ENCODE measurements at regions not wholly inside any gene's neighbourhood (a gene's known extent, or its start where the extent isn't known, plus 50 kb on each side); places are given as distances from the start of the nearest gene placed in this dataset.

DNA sequence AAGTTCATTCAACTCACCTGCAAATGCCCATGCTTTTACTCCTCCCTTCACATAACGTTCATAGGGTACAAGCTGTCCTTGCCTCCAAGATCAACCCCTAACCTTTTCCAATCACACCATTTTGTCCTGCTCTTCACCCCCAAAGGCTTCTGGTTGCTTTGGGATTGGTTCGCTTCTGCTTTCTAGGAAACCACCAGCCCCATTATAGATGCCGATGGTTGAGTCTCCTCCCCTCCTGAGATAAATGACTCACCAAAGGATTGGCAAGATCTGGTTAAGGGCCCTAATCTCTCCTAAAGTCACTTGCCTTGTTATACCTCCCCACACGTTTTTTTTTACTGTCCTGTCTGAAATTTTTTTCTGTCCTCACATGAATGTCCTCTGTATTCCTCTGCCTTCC is 311.4 kb downstream of the HACE1 start:
- Histone ChIP-seq H3K36me3 (no peaks in the 10 kb centered on the region), H3K27ac (no peak overlapping the region), H3K4me1 (no peaks in the 10 kb centered on the region), H3K27me3 (no peaks in the 10 kb centered on the region), H3K9me3 (no peaks in the 10 kb centered on the region), H3K4me3 (no peak overlapping the region)
- TF ChIP-seq EP300 (IDR thresholded peaks at IDR 0.05) (no peak), POLR2AphosphoS5 (IDR thresholded peaks at IDR 0.05) (no peak), CTCF (IDR thresholded peaks at IDR 0.05) (no peak)
- 65 to 77% methylated on average over 4 of the region's 4 CpGs for WGBS, 2 donors
- intact Hi-C loops (cut with DNase I) = no loop called here
- no peak for DNase-seq

- Histone ChIP-seq H3K27me3 (no peaks in the 10 kb centered on the region), H3K4me3 (no peak overlapping the region), H3K36me3 (no peaks in the 10 kb centered on the region), H3K4me1 (peaks cover 0 to 13% (median 4%) of the 10 kb centered on the region in 4 donors), H3K27ac (no peak overlapping the region), H3K9me3 (no peaks in the 10 kb centered on the region)
- WGBS, 2 donors = 52 to 90% methylated on average over 1 of the region's 1 CpG
- no peak for DNase-seq
- no peak for TF ChIP-seq POLR2A (IDR thresholded peaks at IDR 0.05)
- no peak for TF ChIP-seq POLR2AphosphoS5 (IDR thresholded peaks at IDR 0.05)
- no peak for TF ChIP-seq EP300 (IDR thresholded peaks at IDR 0.05)
- TF ChIP-seq CTCF (IDR thresholded peaks at IDR 0.05) = no peak
- intact Hi-C loops (cut with DNase I) = no loop called here
Observed at GRCh38 chr6:104541411-104541810, 318.3 kb downstream of the HACE1 start.

- no peak for DNase-seq
- no peaks in the 10 kb centered on the region for H3K27me3 ChIP-seq
- TF ChIP-seq POLR2A (IDR thresholded peaks at IDR 0.05) = no peak
- no peak for TF ChIP-seq EP300 (IDR thresholded peaks at IDR 0.05)
- TF ChIP-seq CTCF (IDR thresholded peaks at IDR 0.05) = no peak
- no peak for TF ChIP-seq POLR2AphosphoS5 (IDR thresholded peaks at IDR 0.05)
- H3K4me1 ChIP-seq = peaks cover 0 to 13% (median 4%) of the 10 kb centered on the region in 4 donors
- intact Hi-C loops (cut with DNase I) = no loop called here
- H3K9me3 ChIP-seq = no peaks in the 10 kb centered on the region
- no peaks in the 10 kb centered on the region for H3K36me3 ChIP-seq
- no peak overlapping the region for H3K27ac ChIP-seq
- H3K4me3 ChIP-seq = no peak overlapping the region
Observed at GRCh38 chr6:104540743-104541142, 319.0 kb downstream of the HACE1 start.

GRCh38 chr6:104539173-104539572 is 320.5 kb downstream of the HACE1 start:
- Histone ChIP-seq H3K4me1 (peaks cover 0 to 16% (median 9%) of the 10 kb centered on the region in 4 donors), H3K27me3 (no peaks in the 10 kb centered on the region), H3K9me3 (no peaks in the 10 kb centered on the region), H3K36me3 (no peaks in the 10 kb centered on the region), H3K4me3 (no peak overlapping the region), H3K27ac (no peak overlapping the region)
- DNase-seq = no peak
- intact Hi-C loops (cut with DNase I) = no loop called here
- no peak for TF ChIP-seq POLR2AphosphoS5 (IDR thresholded peaks at IDR 0.05)
- no peak for TF ChIP-seq POLR2A (IDR thresholded peaks at IDR 0.05)
- TF ChIP-seq CTCF (IDR thresholded peaks at IDR 0.05) = no peak
- no peak for TF ChIP-seq EP300 (IDR thresholded peaks at IDR 0.05)

DNA sequence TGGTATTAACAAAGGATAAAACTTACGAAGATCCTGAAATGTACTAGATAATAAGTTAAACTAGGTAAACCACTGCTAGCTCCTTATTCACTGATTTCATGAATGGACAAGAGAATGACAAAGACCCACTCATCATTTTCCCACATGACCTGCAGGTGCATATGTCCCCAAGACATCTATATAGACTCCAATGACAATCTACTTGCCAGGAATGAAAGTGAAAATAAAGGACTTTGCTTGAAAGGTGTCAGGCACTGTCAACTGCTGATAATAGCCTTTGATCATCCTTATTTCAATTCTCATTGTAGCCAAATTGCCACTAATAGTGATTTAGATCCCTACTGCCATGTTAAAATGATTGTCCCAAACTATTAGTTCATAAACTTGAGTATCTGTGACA is 321.8 kb downstream of the HACE1 start:
- intact Hi-C loops (cut with DNase I) = no loop called here
- H3K27ac ChIP-seq = no peak overlapping the region
- H3K4me1 ChIP-seq = peaks cover 0 to 27% (median 21%) of the 10 kb centered on the region in 4 donors
- H3K36me3 ChIP-seq = no peaks in the 10 kb centered on the region
- no peak overlapping the region for H3K4me3 ChIP-seq
- H3K27me3 ChIP-seq = no peaks in the 10 kb centered on the region
- no peaks in the 10 kb centered on the region for H3K9me3 ChIP-seq
- WGBS, 2 donors = 89 to 94% methylated on average over 1 of the region's 1 CpG
- TF ChIP-seq CTCF (IDR thresholded peaks at IDR 0.05) (no peak), POLR2A (IDR thresholded peaks at IDR 0.05) (no peak), POLR2AphosphoS5 (IDR thresholded peaks at IDR 0.05) (no peak), EP300 (IDR thresholded peaks at IDR 0.05) (no peak)
- no peak for DNase-seq
